ENCODE measurements at regions not wholly inside any gene's neighbourhood (a gene's known extent, or its start where the extent isn't known, plus 50 kb on each side); places are given as distances from the start of the nearest gene placed in this dataset.

- no peak for DNase-seq (ENCODE audit: low read depth in 2 of 2)
Measured at GRCh38 chr10:105383978-105384377, 742.9 kb downstream of the SORCS3 start.

- DNase-seq (ENCODE audit: low read depth in 2 of 2), result no peak
Measured at GRCh38 chr10:105370692-105371091, 729.6 kb downstream of the SORCS3 start.

DNA sequence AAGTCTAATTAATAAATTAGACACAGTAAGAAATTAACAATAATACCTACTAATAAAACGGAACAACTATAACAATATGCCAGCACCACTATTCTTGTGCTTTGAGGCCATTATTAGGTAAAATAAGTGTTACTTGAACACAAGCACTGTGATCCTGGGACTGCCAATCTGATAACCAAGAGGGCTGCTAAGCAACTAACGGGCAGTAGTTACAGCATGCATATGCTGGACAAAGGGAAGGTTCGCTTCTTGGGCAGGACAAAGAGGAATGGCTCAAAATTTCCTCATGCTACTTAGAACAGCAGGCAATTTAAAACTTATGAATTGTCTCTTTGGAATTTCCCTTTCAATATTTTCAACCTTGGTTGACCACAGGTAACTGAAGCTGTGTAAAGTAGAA is 718.6 kb downstream of the SORCS3 start:
- DNase-seq (ENCODE audit: low read depth in 2 of 2), result no peak

DNA sequence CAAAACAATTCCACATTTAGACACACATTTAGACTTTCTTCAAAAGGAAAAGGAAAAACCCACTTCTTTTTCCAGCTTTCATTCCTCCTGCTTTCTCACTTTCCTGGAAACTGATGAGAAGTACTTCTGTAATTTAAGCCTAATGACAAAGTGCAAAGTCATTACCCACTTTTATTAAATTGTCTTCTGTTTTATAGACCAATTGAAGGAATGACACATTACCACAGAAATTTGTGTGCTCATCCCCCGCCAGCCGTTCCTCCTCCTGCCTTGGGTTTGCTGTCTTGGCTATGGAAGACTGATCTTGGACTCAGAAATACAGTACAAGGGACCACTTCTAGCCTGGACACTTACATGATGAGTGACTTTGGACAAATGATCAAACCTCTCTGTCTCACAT is 717.8 kb downstream of the SORCS3 start:
- no peak for DNase-seq (ENCODE audit: low read depth in 2 of 2)

DNA sequence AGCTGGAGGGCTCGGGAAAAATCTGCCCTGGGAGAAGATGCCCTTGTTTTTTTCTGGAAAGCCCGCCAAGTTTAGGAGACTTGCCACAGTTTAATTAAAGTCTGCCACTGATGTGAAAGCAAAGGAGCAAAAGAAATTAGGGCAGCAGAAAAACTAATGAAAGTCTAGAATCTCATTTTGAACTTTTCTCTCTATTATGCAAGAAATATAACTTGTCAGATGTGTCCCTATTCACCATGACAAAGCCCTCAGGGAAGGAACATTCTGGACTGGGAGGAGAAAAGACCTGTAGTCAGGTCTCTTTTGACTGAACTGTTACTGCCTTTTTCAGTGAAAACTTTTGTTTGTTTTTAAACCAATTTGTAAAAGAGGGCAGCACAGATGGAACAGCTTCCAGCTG is 715.5 kb downstream of the SORCS3 start:
- DNase-seq (ENCODE audit: low read depth in 2 of 2), result no peak

- no peak for DNase-seq (ENCODE audit: low read depth in 2 of 2)
Measured at GRCh38 chr10:105354010-105354409, 712.9 kb downstream of the SORCS3 start.

- DNase-seq (ENCODE audit: low read depth in 2 of 2), result no peak
Measured at GRCh38 chr10:105352827-105353226, 711.7 kb downstream of the SORCS3 start.

DNA sequence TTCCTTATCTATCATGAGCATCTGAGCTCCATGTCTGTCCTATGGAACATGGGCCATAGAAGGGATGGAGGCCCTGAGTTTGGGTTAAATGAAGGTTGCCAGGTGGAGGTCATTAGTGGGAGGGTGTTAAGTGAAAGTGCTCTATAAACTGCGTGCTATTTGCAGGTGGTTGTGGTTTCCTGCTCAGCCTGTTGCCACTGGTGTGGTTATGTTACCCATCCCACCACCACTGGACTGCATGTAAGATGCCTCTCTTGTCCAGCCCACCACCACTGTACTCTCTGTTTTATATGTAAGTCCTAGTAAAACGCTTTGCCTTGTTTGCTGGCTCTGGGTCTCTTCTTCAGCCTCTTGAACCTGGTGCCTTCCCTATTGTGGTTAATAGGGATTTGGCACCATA is 711.2 kb downstream of the SORCS3 start:
- no peak for DNase-seq (ENCODE audit: low read depth in 2 of 2)

- no peak for DNase-seq (ENCODE audit: low read depth in 2 of 2)
Measured at GRCh38 chr10:105351187-105351586, 710.1 kb downstream of the SORCS3 start.

DNA sequence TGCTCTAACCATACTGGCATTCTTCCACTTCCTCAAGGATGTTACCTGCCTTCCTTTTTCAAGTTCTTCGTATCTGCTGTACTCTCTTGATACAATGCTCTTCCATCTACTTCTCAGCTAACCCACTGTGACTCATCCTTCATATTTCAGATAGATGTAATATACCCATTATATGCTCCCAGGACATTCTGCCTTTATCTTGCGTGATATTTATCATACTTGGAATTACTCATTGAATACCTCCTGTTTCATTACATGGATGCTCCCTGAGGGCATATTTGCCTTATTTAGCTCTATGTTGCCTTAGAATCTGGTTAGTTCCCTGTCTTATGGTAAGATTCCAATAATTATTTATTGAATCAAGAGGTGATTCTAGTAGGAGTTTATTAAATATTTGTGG is 706.4 kb downstream of the SORCS3 start:
- no peak for DNase-seq (ENCODE audit: low read depth in 2 of 2)

GRCh38 chr10:105342606-105343005 is 701.5 kb downstream of the SORCS3 start:
- DNase-seq (ENCODE audit: low read depth in 2 of 2), result no peak

GRCh38 chr10:105339669-105340068 is 698.6 kb downstream of the SORCS3 start:
- no peak for DNase-seq (ENCODE audit: low read depth in 2 of 2)

GRCh38 chr10:105328503-105329133 is 687.5 kb downstream of the SORCS3 start:
- no peak for DNase-seq (ENCODE audit: low read depth in 2 of 2)

Data from stimulated activated CD4-positive, alpha-beta T cell treated with anti-CD3 and anti-CD28 coated beads, Interleukin-4, amount 100 ng/mL, for 48 hours (primary cell).